ENCODE measurements at regions not wholly inside any gene's neighbourhood (a gene's known extent, or its start where the extent isn't known, plus 50 kb on each side); places are given as distances from the start of the nearest gene placed in this dataset.
A peak's percentile ranks its signal among the peaks of the same experiment; 100 is the strongest.

- intact Hi-C loops (cut with micrococcal nuclease; ENCODE audit: unreplicated experiment): no loop called here
- ChIA-PET CTCF (no interaction called here), POLR2A (ENCODE audit: unreplicated experiment) (no interaction called here)
- no peak for DNase-seq
- Histone ChIP-seq H3K4me3 (no peak overlapping the region), H3K79me2 (ENCODE audit: low read depth) (no peaks in the 10 kb centered on the region), H3F3A (ENCODE audit: insufficient read depth, low read depth) (no peaks in the 10 kb centered on the region), H3K27me3 (ENCODE audit: insufficient read depth, low read depth) (no peaks in the 10 kb centered on the region), H3K27ac (no peak overlapping the region), H2AFZ (no peak overlapping the region), H3K9me2 (ENCODE audit: insufficient read depth) (0 out of 2 replicates have a peak, but pooled peaks cover 2% of the 10 kb centered on the region), H3K36me3 (ENCODE audit: low read depth) (no peaks in the 10 kb centered on the region), H4K20me1 (ENCODE audit: insufficient read depth) (no peaks in the 10 kb centered on the region), H3K9me3 (ENCODE audit: insufficient read depth, low read depth) (no peaks in the 10 kb centered on the region), H3K4me1 (replicated peaks; ENCODE audit: insufficient read depth) (peaks cover 10% of the 10 kb centered on the region), H3K4me2 (no peak overlapping the region)
- TF ChIP-seq EZH2 (IDR thresholded peaks at IDR 0.05; ENCODE audit: low read depth) (no peak), CTCF (conservative IDR thresholded peaks at IDR 0.05) (no peak)
- no TSS peak for BruUV-seq (replicated peaks)
These were observed 378.5 kb downstream of the PLPP3 start for GRCh38 chr1:56200896-56201295.

- H3F3A ChIP-seq (ENCODE audit: insufficient read depth, low read depth): no peaks in the 10 kb centered on the region
- peaks cover 10% of the 10 kb centered on the region for H3K4me1 ChIP-seq (replicated peaks; ENCODE audit: insufficient read depth)
- intact Hi-C loops (cut with micrococcal nuclease; ENCODE audit: unreplicated experiment): no loop called here
- ChIA-PET POLR2A (ENCODE audit: unreplicated experiment) (no interaction called here), CTCF (no interaction called here)
- H3K9me2 ChIP-seq (ENCODE audit: insufficient read depth): 0 out of 2 replicates have a peak, but pooled peaks cover 3% of the 10 kb centered on the region
- H3K4me2 ChIP-seq: peak overlapping the region; percentile 16; the same call in 1 of the 2 replicates
- no peak overlapping the region for H2AFZ ChIP-seq
- H3K79me2 ChIP-seq (ENCODE audit: low read depth): no peaks in the 10 kb centered on the region
- H3K9me3 ChIP-seq (ENCODE audit: insufficient read depth, low read depth): no peaks in the 10 kb centered on the region
- H3K27me3 ChIP-seq (ENCODE audit: insufficient read depth, low read depth): no peaks in the 10 kb centered on the region
- BruUV-seq (replicated peaks): no TSS peak
- TF ChIP-seq CTCF (conservative IDR thresholded peaks at IDR 0.05) (no peak), EZH2 (IDR thresholded peaks at IDR 0.05; ENCODE audit: low read depth) (no peak)
- H4K20me1 ChIP-seq (ENCODE audit: insufficient read depth): no peaks in the 10 kb centered on the region
- no peaks in the 10 kb centered on the region for H3K36me3 ChIP-seq (ENCODE audit: low read depth)
- DNase-seq: peak in 1 of 2 experiments; percentile 31
- H3K4me3 ChIP-seq: no peak overlapping the region
- H3K27ac ChIP-seq: no peak overlapping the region
These were observed 378.9 kb downstream of the PLPP3 start for GRCh38 chr1:56200442-56200841.

- H4K20me1 ChIP-seq (ENCODE audit: insufficient read depth): no peaks in the 10 kb centered on the region
- no peak overlapping the region for H3K4me3 ChIP-seq
- TF ChIP-seq CTCF (conservative IDR thresholded peaks at IDR 0.05) (no peak), EZH2 (IDR thresholded peaks at IDR 0.05; ENCODE audit: low read depth) (no peak)
- H3K79me2 ChIP-seq (ENCODE audit: low read depth): no peaks in the 10 kb centered on the region
- BruUV-seq (replicated peaks): no TSS peak
- no peak overlapping the region for H2AFZ ChIP-seq
- no peak overlapping the region for H3K27ac ChIP-seq
- 0 out of 2 replicates have a peak, but pooled peaks cover 3% of the 10 kb centered on the region for H3K9me2 ChIP-seq (ENCODE audit: insufficient read depth)
- H3K27me3 ChIP-seq (ENCODE audit: insufficient read depth, low read depth): no peaks in the 10 kb centered on the region
- no peak for DNase-seq
- H3K9me3 ChIP-seq (ENCODE audit: insufficient read depth, low read depth): no peaks in the 10 kb centered on the region
- ChIA-PET CTCF (no interaction called here), POLR2A (ENCODE audit: unreplicated experiment) (no interaction called here)
- intact Hi-C loops (cut with micrococcal nuclease; ENCODE audit: unreplicated experiment): no loop called here
- no peaks in the 10 kb centered on the region for H3K36me3 ChIP-seq (ENCODE audit: low read depth)
- H3K4me1 ChIP-seq (replicated peaks; ENCODE audit: insufficient read depth): peaks cover 10% of the 10 kb centered on the region
- peak overlapping the region; percentile 16; the same call in 1 of the 2 replicates for H3K4me2 ChIP-seq
- no peaks in the 10 kb centered on the region for H3F3A ChIP-seq (ENCODE audit: insufficient read depth, low read depth)
These were observed 379.4 kb downstream of the PLPP3 start for GRCh38 chr1:56199956-56200355.
